Astrocyte of the spinal cord (primary cell): ENCODE measurements at regions not wholly inside any gene's neighbourhood (a gene's known extent, or its start where the extent isn't known, plus 50 kb on each side); places are given as distances from the start of the nearest gene placed in this dataset.

Source experiments
- DNase-seq: peaks from one replicate; pipeline ENCODE4 v3.0.0; 2011; ENCODE audit warnings: low read depth, low spot score
- H3K4me3 ChIP-seq: 2 replicates; pipeline ENCODE4 v1.5.1; 2011; ENCODE audit warnings: low read depth, mild to moderate bottlenecking, low read length, moderate library complexity
- in situ Hi-C: cut with HindIII; loops from 2 replicates; pipeline ENCODE4 v1.10.0; 2017; ENCODE audit warnings: low sequenced_read_pairs
- TF ChIP-seq, protein P1 (sequence below): IDR thresholded peaks from 2 replicates; pipeline ENCODE4 v1.5.1; 2012; ENCODE audit warnings: low read depth, mild to moderate bottlenecking, low read length, inconsistent platforms

DNA sequence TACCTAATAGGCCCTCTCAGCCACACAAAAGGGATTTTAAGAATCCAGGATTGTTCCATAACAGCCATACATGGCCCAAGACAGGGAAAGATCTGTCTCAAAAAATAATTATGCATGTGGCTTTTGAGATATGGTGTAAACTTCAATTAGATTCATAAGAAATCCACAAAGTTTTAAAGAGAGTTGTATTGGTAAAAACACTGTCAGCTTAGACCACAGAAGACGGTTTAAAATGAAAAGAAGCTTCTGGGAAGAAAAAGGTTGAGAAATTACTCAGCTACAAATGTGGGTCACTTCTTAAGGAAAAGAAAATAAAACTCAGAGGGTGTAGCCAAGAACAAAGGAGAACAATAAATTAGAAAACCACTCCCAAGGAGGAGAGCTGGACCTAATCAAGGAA lies 191.4 kb downstream of the KIF26A start:
- in situ Hi-C loops: no loop called here
- TF ChIP-seq, protein P1, sequence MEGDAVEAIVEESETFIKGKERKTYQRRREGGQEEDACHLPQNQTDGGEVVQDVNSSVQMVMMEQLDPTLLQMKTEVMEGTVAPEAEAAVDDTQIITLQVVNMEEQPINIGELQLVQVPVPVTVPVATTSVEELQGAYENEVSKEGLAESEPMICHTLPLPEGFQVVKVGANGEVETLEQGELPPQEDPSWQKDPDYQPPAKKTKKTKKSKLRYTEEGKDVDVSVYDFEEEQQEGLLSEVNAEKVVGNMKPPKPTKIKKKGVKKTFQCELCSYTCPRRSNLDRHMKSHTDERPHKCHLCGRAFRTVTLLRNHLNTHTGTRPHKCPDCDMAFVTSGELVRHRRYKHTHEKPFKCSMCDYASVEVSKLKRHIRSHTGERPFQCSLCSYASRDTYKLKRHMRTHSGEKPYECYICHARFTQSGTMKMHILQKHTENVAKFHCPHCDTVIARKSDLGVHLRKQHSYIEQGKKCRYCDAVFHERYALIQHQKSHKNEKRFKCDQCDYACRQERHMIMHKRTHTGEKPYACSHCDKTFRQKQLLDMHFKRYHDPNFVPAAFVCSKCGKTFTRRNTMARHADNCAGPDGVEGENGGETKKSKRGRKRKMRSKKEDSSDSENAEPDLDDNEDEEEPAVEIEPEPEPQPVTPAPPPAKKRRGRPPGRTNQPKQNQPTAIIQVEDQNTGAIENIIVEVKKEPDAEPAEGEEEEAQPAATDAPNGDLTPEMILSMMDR: no peak
- no peak overlapping the region for H3K4me3 ChIP-seq
- no peak for DNase-seq

DNA sequence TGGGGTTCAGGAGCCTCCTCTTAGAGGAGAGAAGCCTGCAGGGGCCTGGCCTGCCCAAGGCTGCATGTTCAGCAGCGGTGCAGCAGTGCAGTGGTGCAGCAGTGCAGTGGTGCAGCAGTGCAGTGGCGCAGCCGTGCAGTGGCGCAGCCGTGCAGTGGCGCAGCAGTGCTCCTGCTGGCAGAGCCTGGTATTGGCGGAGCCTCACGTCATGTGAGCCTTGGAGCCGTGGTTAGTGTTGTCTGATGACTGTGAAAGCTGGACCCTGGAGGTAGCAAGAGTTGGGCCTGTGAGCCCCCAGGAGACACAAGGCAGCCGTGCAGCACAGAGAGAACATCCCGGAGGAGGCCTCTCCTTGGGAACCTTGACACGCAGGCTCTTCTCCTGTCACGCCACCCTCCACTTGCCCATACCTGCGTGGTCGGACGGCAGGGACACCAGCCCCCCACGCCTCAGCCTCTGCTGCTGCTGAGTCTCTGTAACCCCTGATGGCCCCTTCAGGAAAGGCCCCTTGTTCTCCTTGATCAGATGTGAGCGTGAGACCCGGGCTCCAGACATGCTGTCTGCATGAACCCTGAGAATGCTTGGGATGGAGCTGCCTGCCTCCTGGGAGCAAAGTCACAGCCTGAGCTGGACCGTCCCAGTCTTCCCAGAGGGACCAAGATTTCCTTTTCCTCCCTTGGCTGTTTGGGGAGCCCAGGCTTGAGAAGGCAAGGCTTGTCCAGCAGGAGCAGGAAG lies 193.7 kb downstream of the KIF26A start:
- no peak overlapping the region for H3K4me3 ChIP-seq
- in situ Hi-C loops: no loop called here
- DNase-seq: no peak
- TF ChIP-seq, protein P1: no peak

DNA sequence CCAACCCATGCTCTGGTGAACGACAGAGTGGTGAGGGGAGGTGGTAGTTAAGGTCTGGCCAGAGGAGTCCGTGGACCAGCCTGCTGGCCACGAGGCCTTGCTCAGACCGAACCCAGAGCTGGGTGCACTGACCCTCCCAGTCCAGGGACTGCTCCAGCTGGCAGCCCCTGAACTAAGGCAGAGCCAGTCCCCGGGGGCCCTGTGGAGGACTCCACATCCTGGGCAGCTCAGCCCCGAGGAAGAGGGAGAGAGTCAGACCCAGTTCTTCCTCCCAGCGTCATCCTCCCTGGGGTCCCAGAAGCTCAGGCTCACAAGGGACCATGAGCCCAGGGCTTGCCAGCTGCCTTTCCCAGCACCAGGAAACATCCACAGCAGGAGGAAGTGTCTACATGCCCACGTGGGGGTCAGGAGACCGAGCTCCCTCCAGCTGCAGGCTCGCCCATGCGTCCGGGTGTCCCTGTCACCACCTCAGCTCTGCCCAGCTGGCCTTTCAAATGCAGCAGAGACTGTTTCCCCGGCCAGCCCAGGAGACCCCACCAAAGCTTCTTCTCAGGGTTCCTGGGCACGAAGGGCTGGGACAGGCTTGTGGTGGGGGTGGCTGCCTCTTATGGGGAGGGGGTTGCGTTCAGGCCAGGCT lies 194.4 kb downstream of the KIF26A start:
- H3K4me3 ChIP-seq: no peak overlapping the region
- in situ Hi-C loops: no loop called here
- TF ChIP-seq, protein P1: no peak
- no peak for DNase-seq

DNA sequence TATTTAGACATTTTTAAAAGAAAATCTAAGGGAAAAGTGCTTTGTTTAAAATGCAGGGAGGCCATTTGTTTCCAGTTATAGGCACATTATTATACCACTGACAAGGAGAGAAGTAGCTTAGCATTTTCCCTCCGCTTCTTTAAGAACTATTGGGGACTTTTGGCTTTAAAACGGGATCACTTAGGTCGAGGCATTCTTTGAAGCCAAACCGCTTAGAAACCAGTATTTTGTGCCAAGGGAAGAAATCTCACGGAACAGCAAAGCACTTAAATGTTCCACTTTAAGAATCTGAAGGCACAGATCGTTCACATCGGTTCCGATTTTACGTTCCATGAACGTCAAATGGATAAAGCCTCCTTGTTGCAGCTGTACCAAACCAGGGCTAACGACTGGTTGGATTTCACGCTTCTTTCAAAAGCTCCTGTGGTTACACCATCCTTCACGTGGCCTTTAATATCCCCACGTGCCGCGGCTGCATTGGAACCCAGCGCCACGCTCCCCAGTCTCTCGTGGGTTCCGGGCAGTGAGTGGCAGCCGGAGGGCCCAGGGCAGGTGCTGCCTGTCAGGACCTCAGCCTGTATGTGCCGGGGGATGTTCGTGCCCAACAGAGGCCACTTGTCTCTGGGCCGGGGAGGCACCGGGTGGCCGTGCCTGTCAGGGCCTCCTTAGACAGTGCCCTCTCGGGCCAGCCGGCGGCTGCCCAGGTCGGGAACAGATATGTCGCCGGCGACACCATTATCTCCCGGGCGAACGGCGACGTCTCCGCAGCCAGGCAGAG lies 195.4 kb downstream of the KIF26A start:
- in situ Hi-C loops: no loop called here
- TF ChIP-seq, protein P1: no peak
- DNase-seq: no peak
- H3K4me3 ChIP-seq: no peak overlapping the region

DNA sequence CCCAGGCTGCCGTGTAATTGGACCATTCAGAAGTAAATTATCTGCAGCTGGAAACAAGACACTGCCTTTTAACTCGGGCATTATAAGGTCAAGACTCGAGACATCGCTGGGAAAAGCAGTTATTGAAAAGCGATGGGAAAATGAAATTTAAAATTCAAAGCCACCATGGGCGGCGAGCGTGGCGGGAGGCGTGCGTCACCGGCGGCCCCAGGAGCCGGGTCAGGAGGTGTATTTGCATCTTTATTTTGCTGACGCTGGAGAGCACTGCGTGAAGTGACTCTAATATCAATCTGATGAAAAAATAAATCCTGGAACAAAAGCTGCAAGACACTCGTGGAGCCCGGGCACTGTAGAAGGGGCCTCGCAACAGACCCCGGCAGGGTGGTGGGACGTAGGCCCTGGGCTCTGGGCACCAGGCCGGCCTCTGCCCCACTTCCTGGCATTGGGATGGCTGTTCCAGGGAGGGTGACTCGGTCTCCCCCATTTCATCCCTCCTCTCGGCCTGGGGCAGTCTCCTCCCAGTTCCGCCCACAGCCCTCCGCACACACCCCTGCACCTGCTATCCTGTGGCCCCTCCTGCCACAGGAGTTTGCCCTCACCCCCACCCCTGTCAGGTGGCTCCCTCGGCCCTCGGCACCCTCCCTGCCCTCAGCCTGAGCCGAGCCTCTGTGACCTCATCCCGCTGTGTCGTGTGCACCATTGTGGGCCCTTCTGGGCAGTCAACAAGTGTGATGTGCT lies 196.2 kb downstream of the KIF26A start:
- no peak overlapping the region for H3K4me3 ChIP-seq
- in situ Hi-C loops: no loop called here
- no peak for DNase-seq
- TF ChIP-seq, protein P1: no peak

DNA sequence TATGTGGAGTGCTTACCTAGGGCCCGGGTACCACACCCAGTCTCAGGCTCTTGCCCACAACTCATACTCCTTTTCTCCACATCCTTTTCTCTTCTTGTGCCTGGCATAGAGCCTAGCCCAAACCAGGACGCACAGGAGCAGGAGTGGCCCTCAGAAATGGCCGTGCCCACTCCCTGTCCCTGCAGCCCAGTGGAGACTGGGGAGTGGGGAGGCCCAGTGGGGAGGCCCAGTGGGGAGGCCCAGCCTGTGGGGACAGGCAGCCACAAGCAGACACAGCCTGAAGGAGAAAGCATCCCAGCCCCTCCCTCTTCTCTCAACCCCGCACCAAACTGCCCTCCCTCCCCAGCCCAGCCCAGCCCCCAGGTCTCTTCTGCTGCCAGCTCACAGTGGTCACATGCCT lies 196.8 kb downstream of the KIF26A start:
- in situ Hi-C loops: no loop called here
- no peak overlapping the region for H3K4me3 ChIP-seq
- TF ChIP-seq, protein P1: no peak
- DNase-seq: no peak
